ENCODE measurements at regions not wholly inside any gene's neighbourhood (a gene's known extent, or its start where the extent isn't known, plus 50 kb on each side); places are given as distances from the start of the nearest gene placed in this dataset.

GRCh38 chr16:11494433-11494832, 92.3 kb downstream of the LITAF start:
- Histone ChIP-seq H3K27me3 (no peaks in the 10 kb centered on the region), H3K36me3 (no peaks in the 10 kb centered on the region), H3K27ac (peak overlapping the region in 6 of 10 donors; percentile 73 to 85 (median 80)), H3K9me3 (peaks cover 0 to 14% (median 0%) of the 10 kb centered on the region in 11 donors), H3K4me1 (peaks cover 12 to 47% (median 26%) of the 10 kb centered on the region in 9 donors), H3K4me3 (no peak overlapping the region)
- no peak for ATAC-seq
- TF ChIP-seq CTCF (IDR thresholded peaks at IDR 0.05): no peak
- WGBS, 2 donors: 87% methylated on average over 12 of the region's 12 CpGs
- no peak for DNase-seq
- intact Hi-C loops (cut with DNase I): no loop called here

- WGBS, 2 donors: 75 to 81% methylated on average over 5 of the region's 5 CpGs
- TF ChIP-seq CTCF (IDR thresholded peaks at IDR 0.05): no peak
- intact Hi-C loops (cut with DNase I): no loop called here
Observed at GRCh38 chr16:11495066-11495407, 91.7 kb downstream of the LITAF start.

More at GRCh38 chr16:11495066-11495407, 91.7 kb downstream of the LITAF start:
- DNase-seq (no peak), ATAC-seq (no peak)
- Histone ChIP-seq H3K27me3 (no peaks in the 10 kb centered on the region), H3K27ac (peak overlapping the region in 7 of 10 donors; percentile 33 to 85 (median 80)), H3K4me3 (no peak overlapping the region), H3K9me3 (peaks cover 0 to 11% (median 0%) of the 10 kb centered on the region in 11 donors), H3K36me3 (no peaks in the 10 kb centered on the region), H3K4me1 (peaks cover 12 to 47% (median 26%) of the 10 kb centered on the region in 9 donors)
